Activated naive CD8-positive, alpha-beta T cell treated with anti-CD3 and anti-CD28 coated beads, Interleukin-2, amount 50 U/mL, for 16 hours (primary cell): ENCODE measurements at regions not wholly inside any gene's neighbourhood (a gene's known extent, or its start where the extent isn't known, plus 50 kb on each side); places are given as distances from the start of the nearest gene placed in this dataset.
"Not testable (repeated sequence)": the region's sequence is repeated elsewhere in the genome, so short reads cannot be mapped to it uniquely, and the experiment has no call there.

ENCODE experiments used
- DNase-seq: peaks from one replicate; pipeline ENCODE4 v3.0.0-alpha.2; 2020; ENCODE audit warnings: low read depth, low spot score

- no peak for DNase-seq
These were observed 57.0 kb downstream of the RASL11A start for GRCh38 chr13:27327633-27328032.

DNA sequence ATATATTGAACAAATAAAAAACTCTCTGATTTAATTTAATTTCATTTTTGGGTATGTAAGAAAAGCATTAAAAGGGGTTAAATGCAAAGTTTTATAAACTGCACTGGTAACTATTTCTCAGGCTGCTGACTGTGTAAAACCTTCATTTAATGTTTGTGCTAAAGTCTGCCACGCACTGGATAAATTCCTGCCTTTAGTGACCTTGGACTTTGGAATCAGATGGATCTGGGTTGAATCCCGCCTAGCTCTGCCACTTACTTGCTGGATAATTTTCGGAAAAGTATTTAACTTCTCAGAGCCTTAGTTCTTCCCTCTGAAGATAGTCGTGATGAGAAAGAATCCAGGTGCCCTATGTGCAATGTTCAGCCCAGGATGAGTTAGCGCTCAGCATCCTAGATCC lies 58.6 kb downstream of the RASL11A start:
- DNase-seq: no peak

DNA sequence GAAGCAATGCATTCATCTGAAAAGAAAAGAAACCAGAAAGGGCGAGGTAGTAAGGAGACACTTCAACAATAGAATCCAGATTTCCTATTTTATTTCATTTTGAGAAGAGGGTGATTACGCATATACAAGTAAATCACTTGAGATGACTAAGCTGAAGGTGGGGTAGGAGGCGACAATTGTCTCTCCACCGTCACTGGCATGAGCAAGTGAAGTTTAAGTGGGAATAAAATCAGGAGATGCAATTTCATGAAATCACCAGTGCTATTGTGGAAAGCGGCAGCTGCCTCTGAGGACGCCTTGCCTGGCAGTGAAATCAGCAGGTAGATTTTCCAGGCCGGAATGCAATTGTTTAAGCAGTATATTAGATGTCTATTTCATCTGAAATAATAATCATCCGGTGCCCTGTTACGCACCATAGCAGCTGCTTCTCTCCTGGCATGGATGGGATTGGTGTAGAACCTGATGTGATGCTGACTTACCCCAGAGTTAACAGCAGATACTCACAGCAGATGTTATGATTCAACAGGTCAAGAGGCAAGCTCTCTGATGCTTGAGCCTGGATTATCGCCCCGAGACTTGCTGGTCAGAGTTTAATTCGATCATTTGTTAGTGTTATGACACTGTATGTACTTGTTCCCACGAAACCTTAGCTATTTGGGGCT lies 64.3 kb downstream of the RASL11A start:
- DNase-seq: no peak

DNA sequence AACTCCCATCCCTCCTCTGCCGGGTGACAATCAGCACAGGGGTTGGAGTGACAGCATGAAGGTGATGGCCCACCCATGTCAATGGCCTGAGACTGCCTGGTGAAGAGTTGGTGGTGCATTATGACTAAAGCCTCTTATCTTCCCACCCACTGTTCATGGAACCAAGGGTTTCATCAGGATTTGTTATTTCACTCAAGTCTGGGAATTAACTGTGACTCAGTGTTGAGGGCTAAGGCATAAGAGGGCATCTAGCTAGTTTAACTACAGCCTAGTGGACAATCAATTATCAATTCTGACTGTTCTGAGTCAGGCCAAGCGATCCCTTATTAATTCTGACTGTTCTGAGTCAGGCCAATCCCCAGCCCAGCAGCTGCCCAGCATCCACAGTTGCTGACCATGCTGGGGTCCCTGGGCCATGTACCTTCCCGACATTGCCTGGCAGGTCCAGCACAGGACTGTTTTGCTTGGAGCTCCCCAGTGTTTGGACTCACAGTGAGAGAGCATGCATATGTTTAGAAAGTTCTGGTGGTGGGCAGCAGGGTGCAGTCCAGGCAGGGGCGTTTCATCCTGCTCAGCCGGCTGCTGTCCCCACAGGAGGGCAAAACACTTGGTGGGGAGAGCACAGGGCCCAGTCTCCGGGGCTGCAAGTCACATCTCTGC lies 65.5 kb downstream of the RASL11A start:
- no peak for DNase-seq

DNA sequence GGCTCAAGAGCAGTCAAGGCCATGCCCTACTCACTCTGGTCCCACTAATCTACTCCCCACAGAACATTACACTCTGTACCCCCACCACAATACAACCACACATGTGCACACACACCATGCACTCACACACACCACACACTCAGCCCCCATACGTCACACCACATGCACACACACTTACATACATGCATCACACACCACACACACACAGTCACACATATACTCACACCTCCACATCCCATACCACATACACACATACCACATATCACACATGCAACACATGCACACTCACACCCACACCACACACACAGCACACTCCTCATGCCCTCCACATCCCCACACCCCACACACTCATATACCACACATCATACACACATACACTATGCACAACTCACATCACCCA lies 67.6 kb downstream of the RASL11A start:
- DNase-seq: no peak

DNA sequence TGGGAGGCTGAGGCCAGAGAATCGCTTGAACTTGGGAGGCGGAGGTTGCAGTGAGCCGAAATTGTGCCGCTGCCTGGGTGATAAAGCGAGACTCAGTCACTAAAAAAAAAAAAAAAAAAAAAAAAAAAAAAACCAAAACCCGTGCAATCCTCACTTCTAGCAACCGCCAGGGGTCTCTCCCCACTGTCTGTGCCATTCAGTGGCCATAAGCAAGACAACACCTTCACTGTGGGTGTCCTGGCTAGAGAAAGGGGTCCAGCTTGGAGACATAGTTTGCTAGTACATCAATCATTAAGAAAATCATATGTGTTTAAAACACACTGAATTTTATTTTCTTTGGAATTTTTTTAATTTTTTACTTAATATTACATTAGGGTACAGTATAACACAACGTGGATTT lies 68.2 kb downstream of the RASL11A start:
- no peak for DNase-seq

- DNase-seq: no peak
These were observed 68.7 kb downstream of the RASL11A start for GRCh38 chr13:27339299-27339698.

DNA sequence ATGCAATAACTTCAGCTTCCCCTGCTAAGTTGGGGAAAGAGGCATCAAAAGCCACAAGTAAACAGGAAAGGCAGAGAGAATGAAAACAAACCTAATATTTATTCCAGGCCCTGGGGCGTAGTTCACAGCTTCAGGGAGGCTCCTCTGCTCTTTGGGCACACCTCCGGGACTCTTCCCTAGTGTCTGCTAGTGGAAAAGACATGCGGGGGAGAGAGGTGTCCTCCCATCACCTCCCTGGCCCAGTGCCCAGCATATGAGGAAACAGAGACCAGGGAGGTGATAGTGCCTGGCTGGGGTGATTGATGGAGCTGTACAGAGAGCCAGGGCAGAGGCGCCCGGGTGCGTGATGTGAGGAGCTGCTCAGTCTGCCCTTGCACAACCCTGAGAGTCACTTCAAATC lies 71.0 kb downstream of the RASL11A start:
- DNase-seq: no peak

DNA sequence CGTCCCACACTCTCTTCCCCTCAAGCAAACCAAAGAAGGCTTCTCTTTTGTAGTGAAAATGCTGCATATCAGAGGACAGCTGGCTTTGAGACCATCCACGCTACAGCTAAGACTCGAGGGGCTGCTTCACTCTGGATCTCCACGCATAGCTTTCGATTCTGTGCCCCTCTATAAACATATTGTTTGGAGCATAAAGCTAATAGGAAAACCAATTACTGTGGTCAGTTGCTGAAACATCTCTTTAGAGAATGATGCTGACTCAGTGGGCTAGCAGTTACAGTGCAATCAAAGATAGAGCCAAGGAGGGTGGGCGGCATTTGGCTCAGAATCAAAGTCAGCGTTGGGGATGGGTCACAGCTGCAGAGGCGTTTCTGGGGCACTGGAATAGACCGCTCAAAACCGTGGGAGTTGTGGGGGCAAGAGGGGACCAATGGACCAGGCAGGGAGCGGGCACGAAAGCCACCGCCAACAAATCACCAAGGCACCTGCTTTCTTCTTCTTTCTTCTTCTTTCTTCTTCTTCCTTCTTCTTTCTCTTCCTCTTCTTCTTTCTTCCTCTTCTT lies 76.7 kb downstream of the RASL11A start:
- no peak for DNase-seq

GRCh38 chr13:27348461-27348860 lies 76.0 kb upstream of the GTF3A start:
- no peak for DNase-seq

DNA sequence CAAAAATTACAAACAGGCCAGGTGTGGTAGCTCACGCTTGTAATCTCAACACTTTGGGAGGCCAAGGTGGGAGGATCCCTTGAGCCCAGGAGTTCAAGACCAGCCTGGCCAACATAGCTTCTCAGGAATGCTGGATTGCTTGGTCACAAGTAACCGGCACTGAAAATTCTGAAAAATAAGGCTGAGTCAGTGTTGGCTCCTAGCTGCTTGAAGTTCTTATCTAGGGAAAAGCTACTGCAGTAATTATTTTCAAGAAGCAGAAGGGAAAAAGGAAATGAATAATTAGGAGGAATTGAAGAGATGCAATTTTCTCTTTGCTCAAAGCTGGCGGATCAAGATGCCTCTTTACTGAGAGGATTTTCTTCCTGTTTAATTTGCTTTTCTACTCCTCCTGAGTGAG lies 75.0 kb upstream of the GTF3A start:
- DNase-seq: no peak

DNA sequence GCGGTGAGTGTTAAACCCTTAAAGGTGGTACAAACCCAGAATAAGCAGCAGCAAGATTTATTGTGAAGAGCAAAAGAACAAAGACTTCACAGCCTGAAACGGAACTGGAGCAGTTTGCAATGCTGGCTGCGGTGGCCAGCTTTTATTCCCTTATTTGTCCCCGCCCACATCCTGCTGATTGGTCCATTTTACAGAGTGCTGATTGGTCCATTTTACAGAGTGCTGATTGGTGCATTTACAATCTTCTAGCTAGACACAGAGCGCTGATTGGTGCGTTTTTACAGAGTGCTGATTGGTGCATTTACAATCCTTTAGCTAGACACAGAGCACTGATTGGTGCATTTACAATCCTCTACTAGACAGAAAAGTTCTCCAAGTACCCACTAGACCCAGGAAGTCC lies 73.6 kb upstream of the GTF3A start:
- not testable (repeated sequence) for DNase-seq

DNA sequence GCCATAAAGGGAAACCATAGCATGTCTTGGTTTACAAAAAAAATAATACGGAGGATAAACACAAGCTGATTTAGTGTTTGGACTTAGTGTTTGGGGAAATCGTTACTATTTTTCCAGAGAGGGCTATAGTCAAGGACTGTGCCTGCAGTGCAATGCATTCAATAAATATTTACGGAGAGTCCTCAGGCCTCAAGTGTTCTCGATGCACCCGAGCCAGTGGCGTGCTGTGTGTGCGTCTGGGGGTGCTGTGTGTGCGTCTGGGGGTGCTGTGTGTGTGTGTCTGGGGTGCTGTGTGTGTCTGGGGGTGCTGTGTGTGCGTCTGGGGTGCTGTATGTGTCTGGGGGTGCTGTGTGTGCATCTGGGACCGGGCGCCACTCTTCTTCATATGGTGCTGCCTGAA lies 71.7 kb upstream of the GTF3A start:
- DNase-seq: no peak

GRCh38 chr13:27353166-27353583 lies 71.2 kb upstream of the GTF3A start:
- DNase-seq: no peak

- DNase-seq: no peak
These were observed 70.7 kb upstream of the GTF3A start for GRCh38 chr13:27353708-27354107.

DNA sequence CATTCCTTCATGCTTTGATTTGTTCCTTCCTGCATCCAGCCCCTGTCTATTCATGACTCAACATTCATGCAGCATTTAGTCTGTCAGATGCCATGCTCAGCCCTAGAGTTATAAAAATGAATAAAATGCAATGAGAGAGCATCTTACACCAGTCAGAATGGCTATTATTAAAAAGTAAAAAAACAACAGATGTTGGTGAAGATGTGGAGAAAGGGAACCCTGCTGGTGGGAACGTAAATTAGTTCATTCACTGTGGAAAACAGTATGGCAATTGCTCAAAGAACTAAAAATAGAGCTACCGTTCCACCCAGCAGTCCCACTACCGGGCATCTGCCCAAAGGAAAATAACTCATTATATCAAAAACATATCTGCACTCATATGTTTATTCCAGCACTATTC lies 70.0 kb upstream of the GTF3A start:
- DNase-seq: no peak

GRCh38 chr13:27355894-27356293 lies 68.5 kb upstream of the GTF3A start:
- no peak for DNase-seq

- no peak for DNase-seq
These were observed 66.0 kb upstream of the GTF3A start for GRCh38 chr13:27358420-27358819.

GRCh38 chr13:27359199-27359821 lies 65.1 kb upstream of the GTF3A start:
- DNase-seq: peak; percentile 29

- no peak for DNase-seq
These were observed 63.9 kb upstream of the GTF3A start for GRCh38 chr13:27360562-27360961.

- peak; percentile 56 for DNase-seq
These were observed 62.2 kb upstream of the GTF3A start for GRCh38 chr13:27362064-27362751.

DNA sequence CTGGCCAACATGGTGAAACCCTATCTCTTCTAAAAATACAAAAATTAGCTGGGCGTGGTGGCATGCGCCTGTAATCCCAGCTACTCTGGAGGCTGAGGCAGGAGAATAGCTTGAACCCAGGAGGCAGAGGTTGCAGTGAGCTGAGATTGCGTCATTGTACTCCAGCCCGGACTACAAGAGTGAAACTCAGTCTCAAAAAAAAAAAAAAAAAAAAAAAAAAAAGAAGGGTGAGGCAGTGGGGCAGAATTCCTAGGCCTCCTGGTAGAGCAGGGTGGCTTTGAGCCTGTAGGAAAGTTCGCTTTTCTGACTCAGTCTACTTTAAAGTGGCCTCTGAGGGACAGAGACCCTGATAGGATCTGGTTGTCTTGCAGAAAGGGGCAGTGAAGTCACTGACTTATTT lies 60.8 kb upstream of the GTF3A start:
- DNase-seq: not testable (repeated sequence)
